Upper lobe of left lung (tissue), 6 donors: ENCODE measurements at regions not wholly inside any gene's neighbourhood (a gene's known extent, or its start where the extent isn't known, plus 50 kb on each side); places are given as distances from the start of the nearest gene placed in this dataset.

Source experiments
- ATAC-seq, 2 donors: fragments of 200-7000 bp; cut with Tn5 transposase; one replicate each; pipeline ENCODE4 v1.9.1; 2022; ENCODE audit warnings: mild to moderate bottlenecking in 2 of 2, moderate library complexity in 2 of 2; ENCODE audit not compliant: low FRiP score in 2 of 2
- DNase-seq, 2 donors: peaks; one replicate each; pipeline ENCODE4 v3.0.0-alpha.2; 2019 to 2020
- H3K27ac ChIP-seq, 4 donors: fragments of 200-600 bp; sonication (generic); one replicate each; pipeline ENCODE4 v1.5.1; 2016 to 2019
- H3K27me3 ChIP-seq, 4 donors: fragments of 200-600 bp; sonication (generic); one replicate each; pipeline ENCODE4 v1.5.1; 2017 to 2019
- H3K36me3 ChIP-seq, 4 donors: fragments of 200-600 bp; sonication (generic); one replicate each; pipeline ENCODE4 v1.5.1; 2016 to 2019
- H3K4me1 ChIP-seq, 4 donors: fragments of 200-600 bp; sonication (generic); one replicate each; pipeline ENCODE4 v1.5.1; 2018 to 2019
- H3K4me3 ChIP-seq, 4 donors: fragments of 200-600 bp; sonication (generic); one replicate each; pipeline ENCODE4 v1.5.1; 2017 to 2019; ENCODE audit warnings: mild to moderate bottlenecking in 2 of 4, moderate library complexity in 1 of 4
- H3K9me3 ChIP-seq, 4 donors: fragments of 200-600 bp; sonication (generic); one replicate each; pipeline ENCODE4 v1.5.1; 2018 to 2019
- CTCF ChIP-seq, 6 experiments: fragments of 450-650 bp in 4 of 6; fragments of 200-600 bp in 2 of 6; sonication (generic) in 2 of 6; IDR thresholded peaks; one replicate each; pipeline ENCODE4 v1.5.1; 2016 to 2019; ENCODE audit warnings: antibody characterized with exemption in 6 of 6
- EP300 ChIP-seq, 4 donors: sonication (generic); formaldehyde crosslinking; IDR thresholded peaks; one replicate each; pipeline ENCODE4 v1.5.1; 2017; ENCODE audit warnings: antibody characterized with exemption in 4 of 4, control low read depth in 2 of 4
- POLR2A ChIP-seq, 4 donors: fragments of 450-650 bp; IDR thresholded peaks; one replicate each; pipeline ENCODE4 v1.5.1; 2016 to 2017; ENCODE audit warnings: antibody characterized with exemption in 4 of 4, mild to moderate bottlenecking in 2 of 4
- POLR2AphosphoS5 ChIP-seq, 2 donors: sonication (generic); formaldehyde crosslinking; IDR thresholded peaks; one replicate each; pipeline ENCODE4 v1.5.1; 2017; ENCODE audit warnings: antibody characterized with exemption in 2 of 2
- WGBS, 2 donors: methylation state at CpG; one replicate each; pipeline ENCODE4 v1.1.5; 2017 to 2018; 5-methylcytosine and 5-hydroxymethylcytosine counted together
- donor health status: DM: no; HTN: no; CAD: no; lungs with moderate emphysema.
- donor health status: DM: no; HTN: yes; CAD: no; lungs with severe emphysema.

DNA sequence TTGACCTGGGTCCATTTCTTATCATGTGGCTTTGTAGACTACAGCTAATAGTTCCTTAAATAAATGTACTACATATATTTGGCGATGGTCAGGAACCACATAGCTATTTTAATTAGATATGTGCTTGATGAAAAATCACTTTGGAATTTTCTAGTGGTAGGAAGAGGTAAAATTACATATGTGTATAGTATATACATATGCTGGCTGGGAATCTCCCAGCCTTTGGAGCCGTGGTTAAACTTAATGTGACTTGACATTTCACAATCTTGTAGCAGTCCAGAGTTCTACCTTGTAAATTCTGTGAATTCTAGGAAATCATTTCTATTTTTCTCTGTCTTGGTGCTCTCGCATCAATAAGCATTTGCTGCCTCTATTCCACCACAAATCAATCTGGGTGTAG lies 565.0 kb downstream of the DMRTA1 start:
- Histone ChIP-seq H3K9me3 (no peaks in the 10 kb centered on the region), H3K27ac (no peak overlapping the region), H3K4me3 (no peak overlapping the region), H3K36me3 (no peaks in the 10 kb centered on the region), H3K27me3 (no peaks in the 10 kb centered on the region), H3K4me1 (no peaks in the 10 kb centered on the region)
- ATAC-seq (no peak), DNase-seq (no peak)
- 84 to 88% methylated on average over 3 of the region's 3 CpGs for WGBS, 2 donors
- TF ChIP-seq EP300 (IDR thresholded peaks at IDR 0.05) = no peak
- no peak for TF ChIP-seq POLR2A (IDR thresholded peaks at IDR 0.05)
- no peak for TF ChIP-seq CTCF (IDR thresholded peaks at IDR 0.05)
- TF ChIP-seq POLR2AphosphoS5 (IDR thresholded peaks at IDR 0.05) = no peak

DNA sequence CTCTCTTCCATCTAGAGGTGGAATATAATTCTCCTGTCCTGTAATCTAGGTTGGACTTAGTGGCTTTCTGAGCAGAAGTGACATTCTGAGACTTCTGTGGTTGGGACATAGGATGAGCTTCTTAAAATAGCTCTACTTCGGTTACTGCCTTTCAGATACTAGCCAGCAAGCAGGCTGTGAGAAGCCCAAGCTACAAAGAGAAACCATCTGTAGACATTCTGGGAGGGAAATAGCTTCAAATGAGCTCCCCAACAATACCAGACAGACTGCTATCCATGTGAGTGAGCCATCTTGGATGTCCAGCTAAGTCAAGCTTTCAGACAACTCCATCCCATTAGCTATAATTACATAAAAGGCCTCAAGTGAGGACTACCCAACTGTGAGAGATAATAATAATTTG lies 568.9 kb downstream of the DMRTA1 start:
- ATAC-seq (no peak), DNase-seq (no peak)
- H3K4me1 ChIP-seq = no peaks in the 10 kb centered on the region
- TF ChIP-seq POLR2A (IDR thresholded peaks at IDR 0.05) (no peak), CTCF (IDR thresholded peaks at IDR 0.05) (no peak), POLR2AphosphoS5 (IDR thresholded peaks at IDR 0.05) (no peak), EP300 (IDR thresholded peaks at IDR 0.05) (no peak)
- WGBS, 2 donors = 92 to 100% methylated on average over 1 of the region's 1 CpG
- no peak overlapping the region for H3K27ac ChIP-seq
- H3K27me3 ChIP-seq = no peaks in the 10 kb centered on the region
- H3K4me3 ChIP-seq = no peak overlapping the region
- no peaks in the 10 kb centered on the region for H3K36me3 ChIP-seq
- no peaks in the 10 kb centered on the region for H3K9me3 ChIP-seq

- WGBS, 2 donors = 87 to 92% methylated on average over 4 of the region's 4 CpGs
- H3K27me3 ChIP-seq = no peaks in the 10 kb centered on the region
- TF ChIP-seq EP300 (IDR thresholded peaks at IDR 0.05) = no peak
- TF ChIP-seq POLR2A (IDR thresholded peaks at IDR 0.05) = no peak
- no peak for TF ChIP-seq POLR2AphosphoS5 (IDR thresholded peaks at IDR 0.05)
- TF ChIP-seq CTCF (IDR thresholded peaks at IDR 0.05) = no peak
- no peak for ATAC-seq
- no peak overlapping the region for H3K27ac ChIP-seq
- no peak overlapping the region for H3K4me3 ChIP-seq
- DNase-seq = no peak
- no peaks in the 10 kb centered on the region for H3K9me3 ChIP-seq
- H3K4me1 ChIP-seq = no peaks in the 10 kb centered on the region
- no peaks in the 10 kb centered on the region for H3K36me3 ChIP-seq
These were observed 589.8 kb downstream of the DMRTA1 start for GRCh38 chr9:23036416-23036815.

DNA sequence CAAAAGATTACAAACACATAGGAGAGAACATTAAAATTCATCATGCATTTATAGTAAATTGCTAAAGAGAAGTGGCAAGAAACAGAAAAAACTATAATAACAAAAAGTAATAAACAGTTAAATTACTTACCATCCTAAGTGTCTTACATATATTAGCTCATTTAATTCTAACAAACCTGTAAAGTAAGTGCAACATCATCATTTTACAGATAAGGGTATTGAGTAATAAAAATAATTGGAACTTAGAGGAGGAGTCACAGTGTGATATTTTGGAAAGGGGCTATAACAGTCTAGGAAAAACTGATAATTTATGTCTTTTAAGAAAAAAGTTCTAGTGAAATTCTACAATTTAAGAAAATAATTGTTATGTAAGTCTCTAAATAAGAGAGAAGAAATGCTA lies 592.8 kb downstream of the DMRTA1 start:
- no peak for ATAC-seq
- no peaks in the 10 kb centered on the region for H3K27me3 ChIP-seq
- H3K27ac ChIP-seq = no peak overlapping the region
- no peak for DNase-seq
- H3K4me3 ChIP-seq = no peak overlapping the region
- no peak for TF ChIP-seq EP300 (IDR thresholded peaks at IDR 0.05)
- TF ChIP-seq POLR2A (IDR thresholded peaks at IDR 0.05) = no peak
- no peak for TF ChIP-seq CTCF (IDR thresholded peaks at IDR 0.05)
- TF ChIP-seq POLR2AphosphoS5 (IDR thresholded peaks at IDR 0.05) = no peak
- H3K36me3 ChIP-seq = no peaks in the 10 kb centered on the region
- H3K9me3 ChIP-seq = no peaks in the 10 kb centered on the region
- H3K4me1 ChIP-seq = no peaks in the 10 kb centered on the region

DNA sequence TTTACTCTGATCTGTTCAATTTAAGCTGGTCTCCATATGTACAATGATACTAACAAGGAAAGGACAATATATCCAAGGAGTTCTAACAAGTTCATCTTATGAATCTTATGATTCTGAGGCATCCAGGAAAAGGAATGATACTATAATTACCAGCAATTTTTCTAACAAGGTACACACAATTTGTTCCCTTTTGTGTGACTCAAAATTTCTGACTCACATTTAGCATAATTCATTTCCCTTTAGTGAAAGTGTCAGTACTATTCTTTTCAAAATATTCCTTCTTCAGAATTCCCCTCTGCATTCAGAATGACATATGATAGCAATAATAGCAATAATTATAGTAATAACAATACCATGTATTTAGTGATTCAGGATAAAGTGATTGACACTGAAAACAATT lies 594.8 kb downstream of the DMRTA1 start:
- H3K4me1 ChIP-seq = no peaks in the 10 kb centered on the region
- no peaks in the 10 kb centered on the region for H3K36me3 ChIP-seq
- H3K27me3 ChIP-seq = no peaks in the 10 kb centered on the region
- TF ChIP-seq CTCF (IDR thresholded peaks at IDR 0.05) = no peak
- H3K4me3 ChIP-seq = no peak overlapping the region
- no peak overlapping the region for H3K27ac ChIP-seq
- ATAC-seq (no peak), DNase-seq (no peak)
- no peaks in the 10 kb centered on the region for H3K9me3 ChIP-seq
